ENCODE measurements at regions not wholly inside any gene's neighbourhood (a gene's known extent, or its start where the extent isn't known, plus 50 kb on each side); places are given as distances from the start of the nearest gene placed in this dataset.

GRCh38 chr7:133190650-133191049 is 62.2 kb upstream of the EXOC4 start:
- no peak overlapping the region for H3K27ac ChIP-seq (ENCODE audit: insufficient read depth, low read depth, low read length)
- ChIA-PET POLR2A (interaction anchor here (0.6 kb wide), 1 partner anchor 13 kb away, joined by 3 read pairs; no protein-coding TSS in a partner anchor), CTCF (no interaction called here)
- no TSS peak for BruUV-seq (replicated peaks)
- H3K9me1 ChIP-seq (replicated peaks; ENCODE audit: control insufficient read depth, extremely low read depth, insufficient read depth, low read length): no peaks in the 10 kb centered on the region
- H3K79me2 ChIP-seq (ENCODE audit: control insufficient read depth, insufficient read depth, low read length): no peaks in the 10 kb centered on the region
- no peak overlapping the region for H2AFZ ChIP-seq (ENCODE audit: low read depth, low read length)
- TF ChIP-seq GATA2 (IDR thresholded peaks at IDR 0.05; ENCODE audit: insufficient read depth, insufficient read length, low read depth, low read length): no peak
- dilution Hi-C loops (cut with MboI; ENCODE audit: extremely low pct_ligation_motif_present, low sequenced_read_pairs) (no loop called here), intact Hi-C loops (cut with micrococcal nuclease) (no loop called here)
- H3K4me1 ChIP-seq (ENCODE audit: control insufficient read depth, extremely low read depth, insufficient read depth, low read length): no peaks in the 10 kb centered on the region
- H3K36me3 ChIP-seq (ENCODE audit: control insufficient read depth in 2 of 2, extremely low read depth in 1 of 2, insufficient read depth in 2 of 2, low read length in 2 of 2): no peaks in the 10 kb centered on the region
- H3K27me3 ChIP-seq (ENCODE audit: control insufficient read depth in 2 of 2, insufficient read depth in 2 of 2, low read length in 2 of 2): peaks cover 2 to 4% of the 10 kb centered on the region in 2 experiments
- no peaks in the 10 kb centered on the region for H4K20me1 ChIP-seq (replicated peaks; ENCODE audit: control insufficient read depth, extremely low read depth, insufficient read depth, low read length)
- no peak for DNase-seq (ENCODE audit: low read depth, low spot score)
- H3K9me3 ChIP-seq (replicated peaks; ENCODE audit: control insufficient read depth, insufficient read depth, low read length): no peaks in the 10 kb centered on the region
- H3K4me2 ChIP-seq (ENCODE audit: insufficient read depth, low read length): no peak overlapping the region
- FAIRE-seq: no peak
- no peak overlapping the region for H3K9ac ChIP-seq (replicated peaks; ENCODE audit: extremely low read depth, insufficient read depth, low read length)
- H3K4me3 ChIP-seq (replicated peaks in 1 of 3; ENCODE audit: insufficient read depth in 1 of 3, low read depth in 1 of 3, low read length in 3 of 3): no peak overlapping the region

GRCh38 chr7:133191787-133192186 is 61.1 kb upstream of the EXOC4 start:
- Histone ChIP-seq H3K4me2 (ENCODE audit: insufficient read depth, low read length) (no peak overlapping the region), H3K9me3 (replicated peaks; ENCODE audit: control insufficient read depth, insufficient read depth, low read length) (no peaks in the 10 kb centered on the region), H2AFZ (ENCODE audit: low read depth, low read length) (no peak overlapping the region), H3K79me2 (ENCODE audit: control insufficient read depth, insufficient read depth, low read length) (no peaks in the 10 kb centered on the region), H3K27me3 (ENCODE audit: control insufficient read depth in 2 of 2, insufficient read depth in 2 of 2, low read length in 2 of 2) (peaks cover 0 to 2% of the 10 kb centered on the region in 2 experiments), H3K9me1 (replicated peaks; ENCODE audit: control insufficient read depth, extremely low read depth, insufficient read depth, low read length) (no peaks in the 10 kb centered on the region), H3K9ac (replicated peaks; ENCODE audit: extremely low read depth, insufficient read depth, low read length) (no peak overlapping the region), H3K4me3 (replicated peaks in 1 of 3; ENCODE audit: insufficient read depth in 1 of 3, low read depth in 1 of 3, low read length in 3 of 3) (no peak overlapping the region), H3K4me1 (ENCODE audit: control insufficient read depth, extremely low read depth, insufficient read depth, low read length) (no peaks in the 10 kb centered on the region), H3K36me3 (ENCODE audit: control insufficient read depth in 2 of 2, extremely low read depth in 1 of 2, insufficient read depth in 2 of 2, low read length in 2 of 2) (no peaks in the 10 kb centered on the region), H4K20me1 (replicated peaks; ENCODE audit: control insufficient read depth, extremely low read depth, insufficient read depth, low read length) (no peaks in the 10 kb centered on the region), H3K27ac (ENCODE audit: insufficient read depth, low read depth, low read length) (no peak overlapping the region)
- no peak for FAIRE-seq
- ChIA-PET POLR2A (no interaction called here), CTCF (no interaction called here)
- no peak for DNase-seq (ENCODE audit: low read depth, low spot score)
- dilution Hi-C loops (cut with MboI; ENCODE audit: extremely low pct_ligation_motif_present, low sequenced_read_pairs): no loop called here
- intact Hi-C loops (cut with micrococcal nuclease): no loop called here
- TF ChIP-seq POLR2AphosphoS5 (IDR thresholded peaks at IDR 0.05; ENCODE audit: insufficient read depth, low read depth, low read length) (no peak), GATA2 (IDR thresholded peaks at IDR 0.05; ENCODE audit: insufficient read depth, insufficient read length, low read depth, low read length) (no peak), EZH2 (IDR thresholded peaks at IDR 0.05; ENCODE audit: borderline replicate concordance, low read depth, low read length, severe bottlenecking) (no peak), POLR2A (IDR thresholded peaks at IDR 0.05; ENCODE audit: low read depth, low read length) (no peak), FOS (IDR thresholded peaks at IDR 0.05; ENCODE audit: borderline replicate concordance, insufficient read depth, low read length) (no peak), JUN (IDR thresholded peaks at IDR 0.05; ENCODE audit: borderline replicate concordance, insufficient read depth, insufficient read length, low read depth) (no peak), MYC (IDR thresholded peaks at IDR 0.05; ENCODE audit: low read depth, low read length) (no peak)
- TF ChIP-seq, protein P1, sequence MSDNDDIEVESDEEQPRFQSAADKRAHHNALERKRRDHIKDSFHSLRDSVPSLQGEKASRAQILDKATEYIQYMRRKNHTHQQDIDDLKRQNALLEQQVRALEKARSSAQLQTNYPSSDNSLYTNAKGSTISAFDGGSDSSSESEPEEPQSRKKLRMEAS (IDR thresholded peaks at IDR 0.05; ENCODE audit: insufficient read depth, insufficient read length): no peak
- TF ChIP-seq, protein P2, sequence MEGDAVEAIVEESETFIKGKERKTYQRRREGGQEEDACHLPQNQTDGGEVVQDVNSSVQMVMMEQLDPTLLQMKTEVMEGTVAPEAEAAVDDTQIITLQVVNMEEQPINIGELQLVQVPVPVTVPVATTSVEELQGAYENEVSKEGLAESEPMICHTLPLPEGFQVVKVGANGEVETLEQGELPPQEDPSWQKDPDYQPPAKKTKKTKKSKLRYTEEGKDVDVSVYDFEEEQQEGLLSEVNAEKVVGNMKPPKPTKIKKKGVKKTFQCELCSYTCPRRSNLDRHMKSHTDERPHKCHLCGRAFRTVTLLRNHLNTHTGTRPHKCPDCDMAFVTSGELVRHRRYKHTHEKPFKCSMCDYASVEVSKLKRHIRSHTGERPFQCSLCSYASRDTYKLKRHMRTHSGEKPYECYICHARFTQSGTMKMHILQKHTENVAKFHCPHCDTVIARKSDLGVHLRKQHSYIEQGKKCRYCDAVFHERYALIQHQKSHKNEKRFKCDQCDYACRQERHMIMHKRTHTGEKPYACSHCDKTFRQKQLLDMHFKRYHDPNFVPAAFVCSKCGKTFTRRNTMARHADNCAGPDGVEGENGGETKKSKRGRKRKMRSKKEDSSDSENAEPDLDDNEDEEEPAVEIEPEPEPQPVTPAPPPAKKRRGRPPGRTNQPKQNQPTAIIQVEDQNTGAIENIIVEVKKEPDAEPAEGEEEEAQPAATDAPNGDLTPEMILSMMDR (IDR thresholded peaks at IDR 0.05; ENCODE audit: extremely low read depth in 1 of 2, insufficient read depth in 1 of 2, low read depth in 1 of 2, low read length in 2 of 2): no peak
- BruUV-seq (replicated peaks): no TSS peak
